HG03060 (cell line): ENCODE measurements at regions not wholly inside any gene's neighbourhood (a gene's known extent, or its start where the extent isn't known, plus 50 kb on each side); places are given as distances from the start of the nearest gene placed in this dataset.
A peak's percentile ranks its signal among the peaks of the same experiment; 100 is the strongest.
"Not testable (repeated sequence)": the region's sequence is repeated elsewhere in the genome, so short reads cannot be mapped to it uniquely, and the experiment has no call there.

ENCODE experiments used
- ATAC-seq: cut with Tn5 transposase; IDR thresholded peaks from one replicate; pipeline ENCODE4 v1.9.1; 2021; ENCODE audit warnings: low read depth, moderate number of reproducible peaks; ENCODE audit not compliant: unreplicated experiment

- ATAC-seq: peak; percentile 66
These were observed 93.0 kb downstream of the CRLF3 start for GRCh38 chr17:30731210-30732132.

GRCh38 chr17:30730837-30731209, 93.7 kb downstream of the CRLF3 start:
- not testable (repeated sequence) for ATAC-seq

GRCh38 chr17:30730171-30730836, 94.2 kb downstream of the CRLF3 start:
- not testable (repeated sequence) for ATAC-seq

- not testable (repeated sequence) for ATAC-seq
These were observed 94.9 kb downstream of the CRLF3 start for GRCh38 chr17:30729471-30730170.

GRCh38 chr17:30727517-30727916, 97.0 kb downstream of the CRLF3 start:
- not testable (repeated sequence) for ATAC-seq

GRCh38 chr17:30726734-30727133, 97.8 kb downstream of the CRLF3 start:
- not testable (repeated sequence) for ATAC-seq

- ATAC-seq: not testable (repeated sequence)
These were observed 98.2 kb downstream of the CRLF3 start for GRCh38 chr17:30726310-30726709.

GRCh38 chr17:30724034-30724650, 100.3 kb downstream of the CRLF3 start:
- ATAC-seq: not testable (repeated sequence)

- ATAC-seq: not testable (repeated sequence)
These were observed 102.2 kb downstream of the CRLF3 start for GRCh38 chr17:30722114-30722780.

- ATAC-seq: not testable (repeated sequence)
These were observed 103.5 kb downstream of the CRLF3 start for GRCh38 chr17:30720971-30721370.

GRCh38 chr17:30720013-30720471, 104.5 kb downstream of the CRLF3 start:
- ATAC-seq: no peak

- ATAC-seq: not testable (repeated sequence)
These were observed 105.1 kb downstream of the CRLF3 start for GRCh38 chr17:30719131-30719973.

- ATAC-seq: not testable (repeated sequence)
These were observed 105.8 kb downstream of the CRLF3 start for GRCh38 chr17:30718691-30719090.

- not testable (repeated sequence) for ATAC-seq
These were observed 106.4 kb downstream of the CRLF3 start for GRCh38 chr17:30718099-30718447.

- ATAC-seq: no peak
These were observed 107.0 kb downstream of the CRLF3 start for GRCh38 chr17:30717291-30718098.

- no peak for ATAC-seq
These were observed 107.8 kb downstream of the CRLF3 start for GRCh38 chr17:30716461-30717290.
